GM19397 (cell line): ENCODE measurements at regions not wholly inside any gene's neighbourhood (a gene's known extent, or its start where the extent isn't known, plus 50 kb on each side); places are given as distances from the start of the nearest gene placed in this dataset.
A peak's percentile ranks its signal among the peaks of the same experiment; 100 is the strongest.
"Not testable (repeated sequence)": the region's sequence is repeated elsewhere in the genome, so short reads cannot be mapped to it uniquely, and the experiment has no call there.

ENCODE experiments used
- ATAC-seq: cut with Tn5 transposase; IDR thresholded peaks from one replicate; pipeline ENCODE4 v1.9.1; 2021; ENCODE audit warnings: mild to moderate bottlenecking, moderate library complexity; ENCODE audit not compliant: unreplicated experiment

GRCh38 chr12:92987362-92987761, 58.3 kb upstream of the EEA1 start:
- ATAC-seq: no peak

- ATAC-seq: peak; percentile 76
Measured at GRCh38 chr12:92987846-92988621, 58.9 kb upstream of the EEA1 start.

GRCh38 chr12:92988622-92989130, 59.6 kb upstream of the EEA1 start:
- no peak for ATAC-seq

GRCh38 chr12:92989715-92990484, 60.8 kb upstream of the EEA1 start:
- no peak for ATAC-seq

DNA sequence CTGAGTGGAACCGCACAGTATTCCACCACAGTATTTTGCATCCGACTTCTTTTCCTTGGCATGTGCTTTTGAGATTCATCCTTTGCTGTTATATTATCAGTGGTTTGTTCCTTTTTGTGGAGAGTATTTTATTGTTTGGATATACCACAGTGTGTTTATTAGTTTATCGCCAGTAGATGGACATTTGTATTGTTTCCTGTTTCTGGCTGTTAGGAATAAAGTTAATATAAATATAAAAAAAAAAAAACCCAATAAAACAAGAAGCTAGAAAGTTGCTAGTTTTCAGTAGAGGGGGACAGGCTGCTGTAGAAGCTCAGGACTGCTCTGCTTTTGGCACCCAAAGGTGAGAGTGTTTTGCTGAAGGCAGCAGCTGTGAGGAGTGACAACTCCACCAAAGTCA, 62.0 kb upstream of the EEA1 start:
- ATAC-seq: no peak

GRCh38 chr12:92992041-92992440, 62.9 kb upstream of the EEA1 start:
- ATAC-seq: no peak

DNA sequence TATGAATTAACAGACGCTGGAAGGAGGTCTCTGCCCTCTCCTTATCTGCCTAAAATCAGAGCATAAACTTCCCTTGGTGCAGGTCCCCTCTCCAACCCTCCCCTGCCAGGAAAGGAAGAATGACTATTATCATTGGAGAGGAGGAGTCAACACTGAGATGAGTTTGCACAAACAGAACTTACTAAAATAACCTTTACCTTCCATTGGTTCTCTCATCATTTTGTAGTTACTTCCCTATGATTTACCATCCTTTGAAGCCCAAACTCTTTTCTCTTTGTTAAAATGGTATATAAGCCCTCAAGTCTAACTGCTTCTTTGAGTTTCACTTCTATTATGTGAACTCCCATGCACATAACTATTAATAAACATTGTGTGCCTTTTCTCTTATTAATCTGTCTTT, 64.2 kb upstream of the EEA1 start:
- ATAC-seq: no peak

- ATAC-seq: peak; percentile 90
Measured at GRCh38 chr12:92995258-92995903, 66.3 kb upstream of the EEA1 start.

GRCh38 chr12:93000026-93000425, 70.9 kb upstream of the EEA1 start:
- no peak for ATAC-seq

DNA sequence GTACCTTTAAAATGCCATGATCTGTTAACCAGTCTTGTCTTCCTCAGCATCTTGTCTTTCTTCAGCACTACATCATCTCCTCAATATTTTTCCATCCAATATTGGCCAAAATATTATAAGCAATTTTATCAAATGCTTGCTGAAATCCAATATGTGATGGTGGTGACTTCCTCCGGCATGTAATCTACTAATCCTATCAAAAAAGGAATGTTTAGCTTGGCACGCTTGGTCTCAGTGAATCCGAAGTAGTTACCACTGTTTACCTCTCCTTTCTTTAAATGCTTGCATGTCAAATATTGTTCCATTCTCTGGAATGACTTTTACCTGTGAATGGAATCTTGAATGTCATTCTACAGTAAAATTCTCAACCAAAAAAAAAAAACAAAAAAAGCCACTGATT, 72.3 kb upstream of the EEA1 start:
- ATAC-seq: no peak

GRCh38 chr12:93002293-93003054, 73.4 kb upstream of the EEA1 start:
- no peak for ATAC-seq

- ATAC-seq: no peak
Measured at GRCh38 chr12:93003531-93004239, 74.6 kb upstream of the EEA1 start.

DNA sequence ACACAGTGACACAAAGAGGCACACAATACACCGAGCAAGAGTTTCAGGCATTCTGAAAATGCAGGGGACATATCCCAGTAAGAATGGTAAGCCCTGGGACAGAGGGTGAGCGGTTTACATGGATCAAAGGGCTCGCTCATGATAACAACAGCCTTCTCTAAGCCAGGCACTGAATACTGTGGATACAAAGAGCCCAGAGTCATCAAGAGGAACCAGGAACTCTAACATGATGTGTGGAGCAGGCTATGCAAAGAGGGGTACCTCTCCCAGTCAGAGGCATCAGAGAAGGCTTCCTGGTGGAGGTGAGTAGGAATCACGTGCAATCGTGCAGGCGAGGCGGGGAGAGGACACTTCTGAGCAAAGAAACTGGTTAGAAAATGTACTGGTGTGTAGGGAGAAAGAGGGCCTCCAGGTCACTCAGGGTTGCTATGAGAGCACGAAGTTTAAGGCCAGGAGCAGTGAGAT, 76.9 kb upstream of the EEA1 start:
- no peak for ATAC-seq

GRCh38 chr12:93006471-93007208, 77.5 kb upstream of the EEA1 start:
- ATAC-seq: no peak

DNA sequence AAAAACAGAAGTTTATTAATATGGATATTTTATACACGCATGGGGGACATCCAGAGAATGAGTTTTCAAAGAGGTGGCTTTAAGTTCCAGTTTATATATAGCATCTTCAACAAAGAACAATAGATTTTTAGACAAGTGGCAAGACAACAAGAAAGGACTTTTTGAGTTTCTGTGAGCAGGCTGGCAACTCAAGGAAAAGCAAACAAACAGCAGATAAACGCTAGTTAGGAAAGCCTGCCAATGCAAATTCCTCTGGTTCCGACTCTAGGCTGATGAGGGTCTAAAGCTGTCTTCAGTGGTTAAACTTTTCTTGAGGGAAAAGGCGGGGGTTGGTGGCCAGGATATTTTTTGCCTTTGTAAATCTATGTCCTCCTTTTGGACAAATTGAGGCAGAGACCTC, 78.4 kb upstream of the EEA1 start:
- no peak for ATAC-seq

DNA sequence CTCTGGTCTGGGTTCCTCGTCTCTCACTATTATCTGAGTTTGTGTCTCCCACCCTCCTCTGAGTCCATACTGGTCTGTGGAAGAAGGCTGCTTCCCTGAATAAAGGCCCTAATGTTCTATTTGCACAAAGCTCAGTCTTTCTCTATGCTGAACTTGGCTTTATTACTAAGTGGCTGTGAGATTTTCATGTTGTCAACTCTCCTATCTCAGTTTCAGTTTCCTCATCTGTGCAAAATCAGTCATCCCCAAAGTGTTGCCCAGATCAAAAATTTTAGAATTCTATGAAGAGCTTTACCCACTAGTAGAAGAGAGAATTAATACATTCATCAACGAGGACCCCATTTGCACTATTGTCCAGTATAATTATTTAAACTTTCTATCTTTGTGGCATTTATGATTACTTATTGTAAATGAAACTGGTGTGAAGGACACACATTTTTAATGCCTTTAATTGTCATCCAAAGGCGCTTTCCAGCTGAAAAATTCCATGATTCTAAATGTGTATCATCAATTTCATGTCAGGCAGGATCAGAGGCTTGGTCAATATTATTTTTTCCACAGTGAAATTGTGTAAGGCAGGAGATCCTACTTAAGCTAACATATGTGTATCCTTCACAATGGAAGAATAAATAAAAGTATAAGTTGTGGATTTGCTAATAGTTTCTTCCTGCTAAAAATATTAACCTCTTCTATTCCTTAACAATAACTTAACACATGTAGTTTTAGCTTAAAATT, 79.1 kb upstream of the EEA1 start:
- ATAC-seq: peak; percentile 59

DNA sequence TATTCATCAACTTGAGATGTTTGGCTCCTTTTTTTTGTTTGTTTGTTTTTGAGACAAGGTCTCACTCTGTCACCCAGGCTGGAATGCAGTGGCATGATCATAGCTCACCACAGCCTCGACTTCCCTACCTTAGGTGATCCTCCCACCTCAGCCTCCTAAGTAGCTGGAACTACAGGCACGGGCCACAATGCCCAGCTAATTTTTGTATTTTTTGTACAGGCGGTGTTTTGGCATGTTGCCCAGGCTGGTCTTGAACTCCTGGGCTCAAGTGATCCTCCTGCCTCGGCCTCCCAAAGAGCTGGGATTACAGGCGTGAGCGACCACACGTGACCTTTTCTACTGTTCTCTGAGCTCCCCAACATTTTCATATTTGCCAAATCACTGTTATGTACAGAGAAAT, 79.8 kb upstream of the EEA1 start:
- ATAC-seq: not testable (repeated sequence)

DNA sequence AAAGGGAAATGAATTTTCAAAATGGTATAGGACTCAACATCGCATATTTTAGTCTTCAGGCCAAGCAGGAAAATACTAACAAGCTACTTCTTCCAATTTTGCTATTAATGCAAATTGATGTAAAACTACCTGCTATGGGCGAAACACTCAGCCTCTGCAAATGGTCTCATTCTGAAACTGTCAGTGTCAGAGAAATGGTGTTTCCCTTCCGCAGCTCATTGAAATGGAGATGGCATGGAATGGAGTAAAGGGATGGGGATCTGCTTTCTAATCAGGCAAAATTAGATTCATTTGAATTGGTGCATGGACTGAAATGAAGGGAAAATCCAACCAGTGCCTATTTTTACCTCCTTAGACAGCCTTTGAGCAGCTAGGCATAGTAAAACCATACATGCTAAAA, 80.4 kb upstream of the EEA1 start:
- ATAC-seq: peak; percentile 44

- no peak for ATAC-seq
Measured at GRCh38 chr12:93010461-93010860, 81.4 kb upstream of the EEA1 start.
